Parathyroid adenoma (tissue), 2 donors: ENCODE measurements at regions not wholly inside any gene's neighbourhood (a gene's known extent, or its start where the extent isn't known, plus 50 kb on each side); places are given as distances from the start of the nearest gene placed in this dataset.

ENCODE experiments used
- H2AFZ ChIP-seq: fragments of 300-600 bp; sonication (generic); one replicate; pipeline ENCODE4 v1.7.0; 2017; ENCODE audit warnings: antibody characterized with exemption, mild to moderate bottlenecking
- H3K27ac ChIP-seq: fragments of 300-600 bp; sonication (generic); one replicate; pipeline ENCODE4 v1.7.0; 2017
- H3K27me3 ChIP-seq: fragments of 300-600 bp; sonication (generic); one replicate; pipeline ENCODE4 v1.7.0; 2017; ENCODE audit warnings: low read length; ENCODE audit not compliant: control insufficient read depth, insufficient read depth
- H3K36me3 ChIP-seq: fragments of 300-600 bp; sonication (generic); one replicate; pipeline ENCODE4 v1.7.0; 2017; ENCODE audit warnings: low read length; ENCODE audit not compliant: control insufficient read depth, insufficient read depth
- H3K4me1 ChIP-seq: fragments of 300-600 bp; sonication (generic); one replicate; pipeline ENCODE4 v1.7.0; 2017; ENCODE audit warnings: control low read depth
- H3K4me2 ChIP-seq: fragments of 300-600 bp; sonication (generic); one replicate; pipeline ENCODE4 v1.7.0; 2017; ENCODE audit warnings: low read length
- H3K4me3 ChIP-seq: fragments of 300-600 bp; sonication (generic); one replicate; pipeline ENCODE4 v1.7.0; 2017; ENCODE audit warnings: low read depth, low read length
- H3K79me2 ChIP-seq: fragments of 300-600 bp; sonication (generic); one replicate; pipeline ENCODE4 v1.7.0; 2017; ENCODE audit warnings: control low read depth
- H3K9ac ChIP-seq: fragments of 300-600 bp; sonication (generic); one replicate; pipeline ENCODE4 v1.7.0; 2017; ENCODE audit warnings: mild to moderate bottlenecking
- H3K9me3 ChIP-seq: fragments of 300-600 bp; sonication (generic); one replicate; pipeline ENCODE4 v1.7.0; 2017; ENCODE audit warnings: low read length; ENCODE audit not compliant: control insufficient read depth
- CTCF ChIP-seq: fragments of 300-600 bp; sonication (generic); IDR thresholded peaks from one replicate; pipeline ENCODE4 v1.7.0; 2017; ENCODE audit warnings: antibody characterized with exemption, mild to moderate bottlenecking
- donor health status: primary hyperparathyroidism.

- H3K9ac ChIP-seq, result no peak overlapping the region
- no peak overlapping the region for H3K27ac ChIP-seq
- H3K9me3 ChIP-seq, result no peaks in the 10 kb centered on the region
- H3K4me2 ChIP-seq, result no peak overlapping the region
- no peaks in the 10 kb centered on the region for H3K27me3 ChIP-seq
- no peak for TF ChIP-seq CTCF
- no peaks in the 10 kb centered on the region for H3K79me2 ChIP-seq
- H2AFZ ChIP-seq, result no peak overlapping the region
- H3K4me3 ChIP-seq, result no peak overlapping the region
- H3K4me1 ChIP-seq, result no peaks in the 10 kb centered on the region
- H3K36me3 ChIP-seq, result no peaks in the 10 kb centered on the region
Observed at GRCh38 chr10:108894402-108895301, 1028.7 kb downstream of the XPNPEP1 start.

GRCh38 chr10:108877095-108877561 lies 1046.2 kb downstream of the XPNPEP1 start:
- Histone ChIP-seq H3K4me3 (no peak overlapping the region), H3K27ac (no peak overlapping the region), H3K4me1 (no peaks in the 10 kb centered on the region), H3K9me3 (no peaks in the 10 kb centered on the region), H3K27me3 (no peaks in the 10 kb centered on the region), H3K36me3 (no peaks in the 10 kb centered on the region), H3K9ac (no peak overlapping the region), H2AFZ (no peak overlapping the region), H3K79me2 (no peaks in the 10 kb centered on the region), H3K4me2 (no peak overlapping the region)
- no peak for TF ChIP-seq CTCF

- H3K79me2 ChIP-seq, result no peaks in the 10 kb centered on the region
- no peaks in the 10 kb centered on the region for H3K36me3 ChIP-seq
- no peaks in the 10 kb centered on the region for H3K9me3 ChIP-seq
- H3K9ac ChIP-seq, result no peak overlapping the region
- no peaks in the 10 kb centered on the region for H3K27me3 ChIP-seq
- no peak overlapping the region for H3K4me2 ChIP-seq
- no peak overlapping the region for H3K4me3 ChIP-seq
- no peak overlapping the region for H3K27ac ChIP-seq
- no peaks in the 10 kb centered on the region for H3K4me1 ChIP-seq
- TF ChIP-seq CTCF, result no peak
- H2AFZ ChIP-seq, result no peak overlapping the region
Observed at GRCh38 chr10:108872854-108873253, 1050.5 kb downstream of the XPNPEP1 start.

GRCh38 chr10:108868881-108869280 lies 1054.4 kb downstream of the XPNPEP1 start:
- Histone ChIP-seq H2AFZ (no peak overlapping the region), H3K4me2 (no peak overlapping the region), H3K4me1 (no peaks in the 10 kb centered on the region), H3K79me2 (no peaks in the 10 kb centered on the region), H3K27me3 (no peaks in the 10 kb centered on the region), H3K9ac (no peak overlapping the region), H3K4me3 (no peak overlapping the region), H3K27ac (no peak overlapping the region), H3K36me3 (no peaks in the 10 kb centered on the region), H3K9me3 (no peaks in the 10 kb centered on the region)
- TF ChIP-seq CTCF, result no peak
